PFSK-1 (cell line): ENCODE measurements at regions not wholly inside any gene's neighbourhood (a gene's known extent, or its start where the extent isn't known, plus 50 kb on each side); places are given as distances from the start of the nearest gene placed in this dataset.

Source experiments
- FOXP2 ChIP-seq: optimal IDR thresholded peaks from 2 replicates; pipeline ENCODE3; 2011; ENCODE audit warnings: borderline replicate concordance, control low read depth, inconsistent platforms; ENCODE audit not compliant: insufficient read depth; ENCODE audit errors: extremely low read length, extremely low read depth
- POLR2AphosphoS5 ChIP-seq: IDR thresholded peaks from 2 replicates; pipeline ENCODE4 v1.6.1; 2012; ENCODE audit warnings: low read depth, mild to moderate bottlenecking, control low read depth, low read length, moderate library complexity
- SIN3A ChIP-seq: IDR thresholded peaks from 2 replicates; pipeline ENCODE4 v1.6.1; 2012; ENCODE audit warnings: mild to moderate bottlenecking, low read length, moderate library complexity, borderline replicate concordance; ENCODE audit not compliant: insufficient read depth
- TAF1 ChIP-seq: IDR thresholded peaks from 2 replicates; pipeline ENCODE4 v1.6.1; 2012; ENCODE audit warnings: low read length, control low read depth, borderline replicate concordance; ENCODE audit not compliant: insufficient read depth
- TF ChIP-seq, protein P1 (sequence below), 2 experiments: IDR thresholded peaks; 2 replicates each; pipeline versions ENCODE4 v1.6.1 to v1.8.0; 2011 to 2012; ENCODE audit warnings: low read depth in 2 of 2, low read length in 2 of 2, control low read depth in 1 of 2, inconsistent platforms in 1 of 2, mild to moderate bottlenecking in 1 of 2, moderate library complexity in 1 of 2; ENCODE audit not compliant: insufficient read depth in 1 of 2

DNA sequence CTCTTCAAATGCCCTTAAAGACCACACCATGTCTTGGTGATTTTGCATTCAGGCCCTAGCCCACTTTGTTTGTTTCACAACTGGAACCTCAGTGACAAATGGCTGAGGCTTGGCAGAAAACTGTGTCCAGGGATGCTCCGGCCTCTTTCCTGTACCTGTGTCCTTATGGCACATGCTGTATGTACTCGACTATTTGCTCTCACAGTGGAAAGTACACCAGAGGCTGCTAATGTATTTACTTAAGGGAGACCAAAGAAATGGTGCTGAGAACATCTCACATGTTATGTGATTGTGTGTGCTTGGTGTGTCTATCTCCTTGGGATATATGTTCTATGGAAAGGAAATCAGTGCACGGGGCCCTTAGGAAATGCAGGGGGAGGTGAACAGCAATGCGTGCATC, 263.3 kb downstream of the GADD45G start:
- TF ChIP-seq SIN3A = no peak
- TF ChIP-seq, protein P1, sequence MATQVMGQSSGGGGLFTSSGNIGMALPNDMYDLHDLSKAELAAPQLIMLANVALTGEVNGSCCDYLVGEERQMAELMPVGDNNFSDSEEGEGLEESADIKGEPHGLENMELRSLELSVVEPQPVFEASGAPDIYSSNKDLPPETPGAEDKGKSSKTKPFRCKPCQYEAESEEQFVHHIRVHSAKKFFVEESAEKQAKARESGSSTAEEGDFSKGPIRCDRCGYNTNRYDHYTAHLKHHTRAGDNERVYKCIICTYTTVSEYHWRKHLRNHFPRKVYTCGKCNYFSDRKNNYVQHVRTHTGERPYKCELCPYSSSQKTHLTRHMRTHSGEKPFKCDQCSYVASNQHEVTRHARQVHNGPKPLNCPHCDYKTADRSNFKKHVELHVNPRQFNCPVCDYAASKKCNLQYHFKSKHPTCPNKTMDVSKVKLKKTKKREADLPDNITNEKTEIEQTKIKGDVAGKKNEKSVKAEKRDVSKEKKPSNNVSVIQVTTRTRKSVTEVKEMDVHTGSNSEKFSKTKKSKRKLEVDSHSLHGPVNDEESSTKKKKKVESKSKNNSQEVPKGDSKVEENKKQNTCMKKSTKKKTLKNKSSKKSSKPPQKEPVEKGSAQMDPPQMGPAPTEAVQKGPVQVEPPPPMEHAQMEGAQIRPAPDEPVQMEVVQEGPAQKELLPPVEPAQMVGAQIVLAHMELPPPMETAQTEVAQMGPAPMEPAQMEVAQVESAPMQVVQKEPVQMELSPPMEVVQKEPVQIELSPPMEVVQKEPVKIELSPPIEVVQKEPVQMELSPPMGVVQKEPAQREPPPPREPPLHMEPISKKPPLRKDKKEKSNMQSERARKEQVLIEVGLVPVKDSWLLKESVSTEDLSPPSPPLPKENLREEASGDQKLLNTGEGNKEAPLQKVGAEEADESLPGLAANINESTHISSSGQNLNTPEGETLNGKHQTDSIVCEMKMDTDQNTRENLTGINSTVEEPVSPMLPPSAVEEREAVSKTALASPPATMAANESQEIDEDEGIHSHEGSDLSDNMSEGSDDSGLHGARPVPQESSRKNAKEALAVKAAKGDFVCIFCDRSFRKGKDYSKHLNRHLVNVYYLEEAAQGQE (IDR thresholded peaks at IDR 0.05; ENCODE audit: insufficient read depth in 1 of 2, low read depth in 2 of 2, low read length in 2 of 2) = no peak
- TF ChIP-seq TAF1 = no peak
- no peak for TF ChIP-seq FOXP2
- TF ChIP-seq POLR2AphosphoS5 = no peak

DNA sequence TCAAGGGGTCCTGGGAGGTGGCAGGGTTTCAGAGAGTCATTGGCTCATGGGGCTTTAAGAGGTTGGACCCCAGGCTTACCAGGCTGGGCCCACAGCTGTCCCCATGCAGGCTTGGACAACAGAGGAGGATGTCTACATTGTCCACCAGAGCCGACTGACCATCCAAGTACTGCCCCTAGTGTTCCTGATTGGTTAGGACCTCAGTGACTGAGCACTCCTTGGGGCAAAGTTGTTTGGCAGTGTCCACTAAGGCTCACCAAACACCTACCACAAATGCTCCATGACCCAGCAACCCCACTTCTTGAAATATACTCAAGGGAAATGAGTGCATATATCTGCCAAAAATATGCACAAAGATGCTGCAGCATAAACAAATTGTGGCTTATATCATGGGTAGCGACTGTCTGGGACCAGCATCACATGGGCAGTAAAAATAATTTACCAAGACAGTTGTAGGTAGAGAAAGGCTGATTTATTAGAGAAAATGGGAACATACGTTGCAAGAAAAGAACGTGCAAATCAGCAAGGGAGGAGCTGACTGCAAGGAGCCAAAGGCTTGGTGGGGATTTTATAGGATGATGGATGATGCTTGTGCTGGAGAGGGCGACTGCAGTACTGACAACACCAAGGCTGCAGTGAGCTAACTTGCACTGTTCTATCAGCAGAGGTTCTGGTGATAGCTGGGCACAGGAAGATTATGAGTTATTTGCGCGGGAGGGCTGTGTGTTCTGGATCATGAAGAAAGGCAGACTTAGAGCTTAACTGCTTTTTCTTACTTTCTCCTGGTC, 265.2 kb downstream of the GADD45G start:
- TF ChIP-seq, protein P1 (IDR thresholded peaks at IDR 0.05; ENCODE audit: insufficient read depth in 1 of 2, low read depth in 2 of 2, low read length in 2 of 2) = no peak
- TF ChIP-seq POLR2AphosphoS5 (no peak), FOXP2 (no peak), TAF1 (no peak), SIN3A (no peak)

DNA sequence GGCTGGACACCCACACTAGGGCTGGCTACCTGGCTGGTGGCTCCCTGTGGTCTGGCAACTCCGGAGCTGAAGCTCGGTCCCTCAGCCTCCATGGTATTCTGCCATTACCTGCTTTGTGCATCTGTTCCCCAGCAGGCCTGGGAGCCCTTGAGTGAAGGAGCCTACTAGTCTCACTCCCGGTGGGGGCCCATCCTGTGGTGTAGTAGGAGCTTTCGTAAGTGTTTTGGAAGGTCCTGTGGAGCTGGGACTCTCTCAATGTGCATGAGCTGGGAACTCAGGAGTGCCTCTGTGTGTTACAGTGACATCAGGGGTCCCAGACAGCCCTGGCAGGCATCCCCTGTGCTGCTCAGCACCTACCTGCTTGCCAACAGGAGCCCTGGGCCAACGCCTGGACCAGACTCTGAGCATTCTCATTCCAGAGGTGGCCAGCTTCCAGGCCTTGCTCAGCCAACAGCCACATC, 267.1 kb downstream of the GADD45G start:
- TF ChIP-seq TAF1 = no peak
- no peak for TF ChIP-seq SIN3A
- no peak for TF ChIP-seq POLR2AphosphoS5
- no peak for TF ChIP-seq FOXP2
- TF ChIP-seq, protein P1 (IDR thresholded peaks at IDR 0.05; ENCODE audit: insufficient read depth in 1 of 2, low read depth in 2 of 2, low read length in 2 of 2) = no peak

DNA sequence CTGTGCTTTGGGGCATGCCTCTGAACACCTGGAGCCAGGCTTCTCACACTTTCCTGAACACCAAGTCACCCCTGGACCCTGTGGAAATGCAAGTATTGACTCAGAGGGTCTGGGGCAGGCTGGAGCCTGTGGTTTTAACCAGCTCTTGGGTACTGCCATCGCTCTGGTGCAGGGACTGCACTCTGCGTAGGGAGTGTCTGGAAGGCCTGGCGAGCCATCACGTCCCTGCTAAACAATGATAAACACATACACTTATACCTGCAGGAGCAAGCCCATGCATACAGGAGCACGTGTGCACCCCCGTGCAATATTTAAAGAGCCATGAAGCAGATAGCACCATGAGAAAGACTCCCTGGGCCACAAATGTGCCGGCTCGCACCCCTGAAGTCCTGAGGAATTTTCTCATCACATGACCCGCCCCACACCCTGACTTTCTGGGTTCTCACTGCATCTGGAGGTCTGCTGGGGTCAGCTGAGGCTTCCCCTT, 267.7 kb downstream of the GADD45G start:
- no peak for TF ChIP-seq TAF1
- TF ChIP-seq POLR2AphosphoS5 = no peak
- TF ChIP-seq SIN3A = no peak
- no peak for TF ChIP-seq FOXP2
- TF ChIP-seq, protein P1 (IDR thresholded peaks at IDR 0.05; ENCODE audit: insufficient read depth in 1 of 2, low read depth in 2 of 2, low read length in 2 of 2) = no peak
